Spleen (tissue), 7 donors: ENCODE measurements at regions not wholly inside any gene's neighbourhood (a gene's known extent, or its start where the extent isn't known, plus 50 kb on each side); places are given as distances from the start of the nearest gene placed in this dataset.

Source experiments
- CTCF ChIP-seq, 11 experiments: fragments of 200-600 bp in 7 of 11; fragments of 450-650 bp in 4 of 11; sonication (generic) in 4 of 11; IDR thresholded peaks in 8 of 11; conservative IDR thresholded peaks in 3 of 11; 1 replicate in 7 of 11; 2 replicates in 4 of 11; pipeline versions ENCODE4 v1.4.0 to v1.8.0; 2016 to 2021; ENCODE audit warnings: antibody characterized with exemption in 11 of 11, inconsistent platforms in 4 of 11, mild to moderate bottlenecking in 1 of 11
- POLR2A ChIP-seq, 3 donors: fragments of 450-650 bp; IDR thresholded peaks; one replicate each; pipeline ENCODE4 v1.5.1; 2017; ENCODE audit warnings: antibody characterized with exemption in 3 of 3, mild to moderate bottlenecking in 1 of 3
- POLR2AphosphoS5 ChIP-seq, 3 donors: sonication (generic); formaldehyde crosslinking; IDR thresholded peaks; one replicate each; pipeline ENCODE4 v1.5.1; 2017; ENCODE audit warnings: antibody characterized with exemption in 3 of 3
- donor health status: DM: no; HTN: no; CAD: no; lungs with moderate emphysema.
- donor health status: DM: no; HTN: no; CAD: no.
- donor health status: DM: no; HTN: no; CAD: no.

- TF ChIP-seq CTCF (IDR thresholded peaks at IDR 0.05 in 8 of 11, conservative IDR thresholded peaks at IDR 0.05 in 3 of 11) (no peak), POLR2A (IDR thresholded peaks at IDR 0.05) (no peak), POLR2AphosphoS5 (IDR thresholded peaks at IDR 0.05) (no peak)
Observed at GRCh38 chr1:115222616-115223402, 115.2 kb downstream of the NGF start.
